K562 (cell line): ENCODE measurements at regions not wholly inside any gene's neighbourhood (a gene's known extent, or its start where the extent isn't known, plus 50 kb on each side); places are given as distances from the start of the nearest gene placed in this dataset.
A peak's percentile ranks its signal among the peaks of the same experiment; 100 is the strongest.

Experiments used
- AFF4 ChIP-seq: sonication (generic); formaldehyde crosslinking; IDR thresholded peaks from 2 replicates; pipeline ENCODE4 v1.8.0; 2023; ENCODE audit warnings: mild to moderate bottlenecking, missing genetic modification reagents
- ATF7 ChIP-seq: fragments of 450-650 bp; IDR thresholded peaks from 2 replicates; pipeline ENCODE4 v1.7.1; 2014; ENCODE audit warnings: mild to moderate bottlenecking, moderate library complexity
- CBFB ChIP-seq: sonication (generic); formaldehyde crosslinking; IDR thresholded peaks from 2 replicates; pipeline ENCODE4 v1.4.0; 2020; ENCODE audit warnings: mild to moderate bottlenecking, missing genetic modification reagents
- CBX3 ChIP-seq, 2 experiments: IDR thresholded peaks; 1 replicate in 1 of 2; 2 replicates in 1 of 2; pipeline ENCODE4 v1.6.1; 2012; ENCODE audit warnings: inconsistent platforms in 2 of 2, low read length in 2 of 2, borderline replicate concordance in 1 of 2, control low read depth in 1 of 2
- DDX20 ChIP-seq: fragments of 450-650 bp; IDR thresholded peaks from 2 replicates; pipeline ENCODE4 v1.6.1; 2016; ENCODE audit warnings: missing genetic modification characterization, low read depth, mild to moderate bottlenecking, missing compliant biosample characterization, moderate library complexity
- MEIS2 ChIP-seq: fragments of 450-650 bp; IDR thresholded peaks from 2 replicates; pipeline ENCODE4 v1.6.1; 2014; ENCODE audit warnings: mild to moderate bottlenecking; ENCODE audit not compliant: partially characterized antibody
- NR1H2 ChIP-seq: sonication (generic); formaldehyde crosslinking; IDR thresholded peaks from 2 replicates; pipeline ENCODE4 v1.4.0; 2020; ENCODE audit warnings: mild to moderate bottlenecking, missing genetic modification reagents
- PBX2 ChIP-seq, 2 experiments: IDR thresholded peaks in 1 of 2; conservative IDR thresholded peaks in 1 of 2; 2 replicates each; pipeline ENCODE4 v1.6.1; 2016; ENCODE audit warnings: low read depth in 2 of 2, mild to moderate bottlenecking in 1 of 2, missing compliant biosample characterization in 1 of 2, missing genetic modification characterization in 1 of 2, moderate library complexity in 1 of 2
- POLR3A ChIP-seq: IDR thresholded peaks from 2 replicates; pipeline ENCODE4 v1.6.1; 2011; ENCODE audit warnings: borderline replicate concordance, mild to moderate bottlenecking, moderate library complexity; ENCODE audit not compliant: insufficient read length, insufficient read depth; ENCODE audit errors: extremely low read depth
- PRPF4 ChIP-seq: fragments of 200-400 bp; formaldehyde crosslinking; IDR thresholded peaks from one replicate; pipeline ENCODE4 v1.6.1; 2017; ENCODE audit warnings: low read length, low read depth, mild to moderate bottlenecking; ENCODE audit not compliant: insufficient read depth, poor library complexity, severe bottlenecking
- SMARCC2 ChIP-seq: fragments of 450-650 bp; IDR thresholded peaks from 2 replicates; pipeline ENCODE4 v1.6.1; 2017; ENCODE audit warnings: antibody characterized with exemption, moderate library complexity, mild to moderate bottlenecking, low read depth
- SRSF7 ChIP-seq: fragments of 200-400 bp; formaldehyde crosslinking; optimal IDR thresholded peaks from 2 replicates; pipeline ENCODE3; 2017; ENCODE audit warnings: mild to moderate bottlenecking, low read depth, low read length
- ZNF165 ChIP-seq: fragments of 250-450 bp; sonication (Bioruptor Pico); IDR thresholded peaks from 2 replicates; pipeline ENCODE4 v1.4.0; 2020; ENCODE audit warnings: borderline replicate concordance
- ZNF23 ChIP-seq: fragments of 250-450 bp; sonication (Bioruptor Pico); IDR thresholded peaks from 2 replicates; pipeline ENCODE4 v1.4.0; 2020; ENCODE audit warnings: mild to moderate bottlenecking
- ZNF408 ChIP-seq: fragments of 250-450 bp; sonication (Bioruptor Pico); IDR thresholded peaks from 2 replicates; pipeline ENCODE4 v1.4.0; 2020; ENCODE audit warnings: low read depth, mild to moderate bottlenecking, moderate library complexity
- TF ChIP-seq, protein P1 (sequence below): fragments of 250-450 bp; sonication (Bioruptor Pico); IDR thresholded peaks from 2 replicates; pipeline ENCODE4 v1.4.0; 2020
- TF ChIP-seq, protein P2 (sequence below): sonication (generic); formaldehyde crosslinking; IDR thresholded peaks from 2 replicates; pipeline ENCODE4 v1.5.0; 2020; ENCODE audit warnings: missing genetic modification reagents

GRCh38 chr15:95170561-95171380 lies 939.4 kb downstream of the MCTP2 start (continued):
- TF ChIP-seq ZNF408 (CRISPR knock-in tag) = no peak
- TF ChIP-seq CBFB (CRISPR knock-in tag) = no peak
- TF ChIP-seq, protein P1, sequence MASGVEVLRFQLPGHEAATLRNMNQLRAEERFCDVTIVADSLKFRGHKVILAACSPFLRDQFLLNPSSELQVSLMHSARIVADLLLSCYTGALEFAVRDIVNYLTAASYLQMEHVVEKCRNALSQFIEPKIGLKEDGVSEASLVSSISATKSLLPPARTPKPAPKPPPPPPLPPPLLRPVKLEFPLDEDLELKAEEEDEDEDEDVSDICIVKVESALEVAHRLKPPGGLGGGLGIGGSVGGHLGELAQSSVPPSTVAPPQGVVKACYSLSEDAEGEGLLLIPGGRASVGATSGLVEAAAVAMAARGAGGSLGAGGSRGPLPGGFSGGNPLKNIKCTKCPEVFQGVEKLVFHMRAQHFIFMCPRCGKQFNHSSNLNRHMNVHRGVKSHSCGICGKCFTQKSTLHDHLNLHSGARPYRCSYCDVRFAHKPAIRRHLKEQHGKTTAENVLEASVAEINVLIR (CRISPR knock-in tag) = no peak
- TF ChIP-seq ZNF165 (CRISPR knock-in tag) = no peak
- TF ChIP-seq DDX20 (tag) = no peak
- peak; percentile 66; the same call in 1 of the 2 replicates for TF ChIP-seq ATF7
- no peak for TF ChIP-seq PRPF4
- no peak for TF ChIP-seq SRSF7
- peak; percentile 77; the same call in 1 of the 2 replicates for TF ChIP-seq SMARCC2
- TF ChIP-seq POLR3A = no peak
- 0 out of 3 replicates have a peak, but pooled peaks of 1 of the 2 experiments have one; percentile 45 for TF ChIP-seq CBX3 (IDR thresholded peaks at IDR 0.05; ENCODE audit: borderline replicate concordance in 1 of 2, low read length in 2 of 2)
- no peak for TF ChIP-seq ZNF23 (CRISPR knock-in tag)
- TF ChIP-seq MEIS2 = peak; percentile 89
- no peak for TF ChIP-seq PBX2 (CRISPR knock-in tag; IDR thresholded peaks at IDR 0.05; ENCODE audit: low read depth)
- TF ChIP-seq PBX2 (tag; conservative IDR thresholded peaks at IDR 0.05; ENCODE audit: low read depth) = peak; percentile 73
- 0 out of 2 replicates have a peak, but pooled peaks have one; percentile 28 for TF ChIP-seq AFF4
- TF ChIP-seq, protein P2, sequence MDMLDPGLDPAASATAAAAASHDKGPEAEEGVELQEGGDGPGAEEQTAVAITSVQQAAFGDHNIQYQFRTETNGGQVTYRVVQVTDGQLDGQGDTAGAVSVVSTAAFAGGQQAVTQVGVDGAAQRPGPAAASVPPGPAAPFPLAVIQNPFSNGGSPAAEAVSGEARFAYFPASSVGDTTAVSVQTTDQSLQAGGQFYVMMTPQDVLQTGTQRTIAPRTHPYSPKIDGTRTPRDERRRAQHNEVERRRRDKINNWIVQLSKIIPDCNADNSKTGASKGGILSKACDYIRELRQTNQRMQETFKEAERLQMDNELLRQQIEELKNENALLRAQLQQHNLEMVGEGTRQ (CRISPR knock-in tag) = no peak
- no peak for TF ChIP-seq NR1H2 (CRISPR knock-in tag)
